ENCODE measurements at regions not wholly inside any gene's neighbourhood (a gene's known extent, or its start where the extent isn't known, plus 50 kb on each side); places are given as distances from the start of the nearest gene placed in this dataset.

GRCh38 chr12:124398578-124399227 is 103.8 kb downstream of the RFLNA start:
- TF ChIP-seq, protein P1, sequence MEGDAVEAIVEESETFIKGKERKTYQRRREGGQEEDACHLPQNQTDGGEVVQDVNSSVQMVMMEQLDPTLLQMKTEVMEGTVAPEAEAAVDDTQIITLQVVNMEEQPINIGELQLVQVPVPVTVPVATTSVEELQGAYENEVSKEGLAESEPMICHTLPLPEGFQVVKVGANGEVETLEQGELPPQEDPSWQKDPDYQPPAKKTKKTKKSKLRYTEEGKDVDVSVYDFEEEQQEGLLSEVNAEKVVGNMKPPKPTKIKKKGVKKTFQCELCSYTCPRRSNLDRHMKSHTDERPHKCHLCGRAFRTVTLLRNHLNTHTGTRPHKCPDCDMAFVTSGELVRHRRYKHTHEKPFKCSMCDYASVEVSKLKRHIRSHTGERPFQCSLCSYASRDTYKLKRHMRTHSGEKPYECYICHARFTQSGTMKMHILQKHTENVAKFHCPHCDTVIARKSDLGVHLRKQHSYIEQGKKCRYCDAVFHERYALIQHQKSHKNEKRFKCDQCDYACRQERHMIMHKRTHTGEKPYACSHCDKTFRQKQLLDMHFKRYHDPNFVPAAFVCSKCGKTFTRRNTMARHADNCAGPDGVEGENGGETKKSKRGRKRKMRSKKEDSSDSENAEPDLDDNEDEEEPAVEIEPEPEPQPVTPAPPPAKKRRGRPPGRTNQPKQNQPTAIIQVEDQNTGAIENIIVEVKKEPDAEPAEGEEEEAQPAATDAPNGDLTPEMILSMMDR (IDR thresholded peaks at IDR 0.05) = peak; percentile 13; the same call in 1 of the 2 replicates
- TF ChIP-seq ZFX (IDR thresholded peaks at IDR 0.05; ENCODE audit: borderline replicate concordance) = no peak
